NCI-H1694 treated with DMSO at 0.1 percent for 48 hours (cell line): ENCODE measurements at regions not wholly inside any gene's neighbourhood (a gene's known extent, or its start where the extent isn't known, plus 50 kb on each side); places are given as distances from the start of the nearest gene placed in this dataset.
"Not testable (repeated sequence)": the region's sequence is repeated elsewhere in the genome, so short reads cannot be mapped to it uniquely, and the experiment has no call there.

Source experiments
- DNase-seq: peaks from one replicate; lab custom pipeline; 2025; lab: John Stamatoyannopoulos, UW

- peak; percentile 31 for DNase-seq
These were observed 534.1 kb downstream of the GRIN2A start for GRCh38 chr16:9647981-9648701.

GRCh38 chr16:9650284-9650683 is 531.9 kb downstream of the GRIN2A start:
- no peak for DNase-seq

GRCh38 chr16:9655051-9655450 is 527.2 kb downstream of the GRIN2A start:
- no peak for DNase-seq

GRCh38 chr16:9657641-9658040 is 524.6 kb downstream of the GRIN2A start:
- no peak for DNase-seq

- no peak for DNase-seq
These were observed 524.1 kb downstream of the GRIN2A start for GRCh38 chr16:9658164-9658563.

GRCh38 chr16:9658586-9658985 is 523.6 kb downstream of the GRIN2A start:
- no peak for DNase-seq

GRCh38 chr16:9660898-9661297 is 521.3 kb downstream of the GRIN2A start:
- no peak for DNase-seq

GRCh38 chr16:9661336-9662017 is 520.8 kb downstream of the GRIN2A start:
- no peak for DNase-seq

- DNase-seq, result no peak
These were observed 518.6 kb downstream of the GRIN2A start for GRCh38 chr16:9663588-9663987.

- DNase-seq, result no peak
These were observed 516.4 kb downstream of the GRIN2A start for GRCh38 chr16:9665851-9666271.

- DNase-seq, result no peak
These were observed 515.3 kb downstream of the GRIN2A start for GRCh38 chr16:9666834-9667480.

- no peak for DNase-seq
These were observed 512.2 kb downstream of the GRIN2A start for GRCh38 chr16:9670033-9670432.

- not testable (repeated sequence) for DNase-seq
These were observed 511.6 kb downstream of the GRIN2A start for GRCh38 chr16:9670616-9671015.

GRCh38 chr16:9676560-9677300 is 505.5 kb downstream of the GRIN2A start:
- not testable (repeated sequence) for DNase-seq

- DNase-seq, result no peak
These were observed 505.0 kb downstream of the GRIN2A start for GRCh38 chr16:9677301-9677653.

GRCh38 chr16:9679213-9679767 is 502.9 kb downstream of the GRIN2A start:
- DNase-seq, result no peak

- DNase-seq, result no peak
These were observed 502.1 kb downstream of the GRIN2A start for GRCh38 chr16:9680019-9680655.

- DNase-seq, result no peak
These were observed 501.3 kb downstream of the GRIN2A start for GRCh38 chr16:9680968-9681367.

GRCh38 chr16:9681508-9681907 is 500.7 kb downstream of the GRIN2A start:
- no peak for DNase-seq

- no peak for DNase-seq
These were observed 499.9 kb downstream of the GRIN2A start for GRCh38 chr16:9682320-9682719.

- DNase-seq, result no peak
These were observed 498.6 kb downstream of the GRIN2A start for GRCh38 chr16:9683677-9684076.
